ENCODE measurements at regions not wholly inside any gene's neighbourhood (a gene's known extent, or its start where the extent isn't known, plus 50 kb on each side); places are given as distances from the start of the nearest gene placed in this dataset.
"Not testable (repeated sequence)": the region's sequence is repeated elsewhere in the genome, so short reads cannot be mapped to it uniquely, and the experiment has no call there.

GRCh38 chr13:46498650-46499049 lies 54.3 kb upstream of the LRCH1 start:
- no peaks in the 10 kb centered on the region for H3K27me3 ChIP-seq (ENCODE audit: control insufficient read depth, insufficient read depth, low read length)
- no peaks in the 10 kb centered on the region for H3K36me3 ChIP-seq (ENCODE audit: control insufficient read depth, insufficient read depth, low read length)
- no peak for TF ChIP-seq CTCF (IDR thresholded peaks at IDR 0.05; ENCODE audit: insufficient read depth, low read length, poor library complexity, severe bottlenecking)
- H3K4me3 ChIP-seq (ENCODE audit: low read depth, low read length) = no peak overlapping the region
- DNase-seq (ENCODE audit: low read depth) = no peak

- Histone ChIP-seq H3K27me3 (ENCODE audit: control insufficient read depth, insufficient read depth, low read length) (no peaks in the 10 kb centered on the region), H3K36me3 (ENCODE audit: control insufficient read depth, insufficient read depth, low read length) (no peaks in the 10 kb centered on the region), H3K4me3 (ENCODE audit: low read depth, low read length) (no peak overlapping the region)
- no peak for DNase-seq (ENCODE audit: low read depth)
- TF ChIP-seq CTCF (IDR thresholded peaks at IDR 0.05; ENCODE audit: insufficient read depth, low read length, poor library complexity, severe bottlenecking) = no peak
Measured at GRCh38 chr13:46496086-46496485, 56.9 kb upstream of the LRCH1 start.

DNA sequence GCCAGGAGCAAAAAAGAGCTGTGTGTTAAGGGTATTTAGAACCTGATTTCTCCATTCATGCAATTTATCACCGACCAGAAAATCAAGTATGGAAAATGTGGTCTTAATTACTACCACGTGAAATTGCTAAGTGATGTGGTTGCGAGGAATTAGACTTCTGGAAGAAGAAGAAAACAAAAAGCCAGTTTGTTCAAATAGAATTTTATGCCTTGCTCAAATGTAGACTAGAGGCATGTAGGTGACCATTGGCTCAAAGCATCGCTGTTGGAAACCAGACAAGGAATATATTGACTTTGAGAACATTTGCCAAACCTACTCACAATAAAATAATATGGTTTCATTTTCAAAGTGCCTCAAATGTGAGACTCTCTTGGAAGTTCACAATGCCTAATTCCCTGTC lies 57.3 kb upstream of the LRCH1 start:
- Histone ChIP-seq H3K4me3 (ENCODE audit: low read depth, low read length) (no peak overlapping the region), H3K27me3 (ENCODE audit: control insufficient read depth, insufficient read depth, low read length) (no peaks in the 10 kb centered on the region), H3K36me3 (ENCODE audit: control insufficient read depth, insufficient read depth, low read length) (no peaks in the 10 kb centered on the region)
- TF ChIP-seq CTCF (IDR thresholded peaks at IDR 0.05; ENCODE audit: insufficient read depth, low read length, poor library complexity, severe bottlenecking) = no peak
- DNase-seq (ENCODE audit: low read depth) = no peak

- DNase-seq (ENCODE audit: low read depth) = no peak
- TF ChIP-seq CTCF (IDR thresholded peaks at IDR 0.05; ENCODE audit: insufficient read depth, low read length, poor library complexity, severe bottlenecking) = no peak
- H3K36me3 ChIP-seq (ENCODE audit: control insufficient read depth, insufficient read depth, low read length) = no peaks in the 10 kb centered on the region
- no peak overlapping the region for H3K4me3 ChIP-seq (ENCODE audit: low read depth, low read length)
- H3K27me3 ChIP-seq (ENCODE audit: control insufficient read depth, insufficient read depth, low read length) = no peaks in the 10 kb centered on the region
Measured at GRCh38 chr13:46495066-46495465, 57.9 kb upstream of the LRCH1 start.

GRCh38 chr13:46492946-46493345 lies 60.0 kb upstream of the LRCH1 start:
- Histone ChIP-seq H3K4me3 (ENCODE audit: low read depth, low read length) (no peak overlapping the region), H3K36me3 (ENCODE audit: control insufficient read depth, insufficient read depth, low read length) (no peaks in the 10 kb centered on the region), H3K27me3 (ENCODE audit: control insufficient read depth, insufficient read depth, low read length) (no peaks in the 10 kb centered on the region)
- DNase-seq (ENCODE audit: low read depth) = no peak
- TF ChIP-seq CTCF (IDR thresholded peaks at IDR 0.05; ENCODE audit: insufficient read depth, low read length, poor library complexity, severe bottlenecking) = peak; percentile 59

DNA sequence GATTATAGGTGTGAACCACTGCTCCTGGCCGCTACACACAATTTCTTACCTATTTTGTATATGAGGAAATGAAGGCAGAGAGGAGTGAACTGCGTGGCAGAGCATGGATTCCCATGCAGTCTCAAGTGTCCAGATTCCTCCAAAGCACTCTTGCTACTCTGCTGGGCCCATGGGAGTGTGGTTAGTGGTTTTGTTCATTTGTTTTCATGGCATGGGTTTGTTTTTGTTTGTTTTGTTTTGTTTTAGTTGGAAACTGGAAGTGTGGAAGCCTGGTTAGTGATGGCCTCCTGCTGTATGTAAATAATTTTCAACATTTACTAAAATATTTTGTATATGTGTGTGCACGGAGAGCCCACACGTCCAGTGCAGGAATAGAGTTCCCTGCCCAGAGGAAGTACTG lies 61.3 kb upstream of the LRCH1 start:
- no peak for DNase-seq (ENCODE audit: low read depth)
- H3K27me3 ChIP-seq (ENCODE audit: control insufficient read depth, insufficient read depth, low read length) = no peaks in the 10 kb centered on the region
- H3K4me3 ChIP-seq (ENCODE audit: low read depth, low read length) = no peak overlapping the region
- H3K36me3 ChIP-seq (ENCODE audit: control insufficient read depth, insufficient read depth, low read length) = no peaks in the 10 kb centered on the region
- TF ChIP-seq CTCF (IDR thresholded peaks at IDR 0.05; ENCODE audit: insufficient read depth, low read length, poor library complexity, severe bottlenecking) = no peak

DNA sequence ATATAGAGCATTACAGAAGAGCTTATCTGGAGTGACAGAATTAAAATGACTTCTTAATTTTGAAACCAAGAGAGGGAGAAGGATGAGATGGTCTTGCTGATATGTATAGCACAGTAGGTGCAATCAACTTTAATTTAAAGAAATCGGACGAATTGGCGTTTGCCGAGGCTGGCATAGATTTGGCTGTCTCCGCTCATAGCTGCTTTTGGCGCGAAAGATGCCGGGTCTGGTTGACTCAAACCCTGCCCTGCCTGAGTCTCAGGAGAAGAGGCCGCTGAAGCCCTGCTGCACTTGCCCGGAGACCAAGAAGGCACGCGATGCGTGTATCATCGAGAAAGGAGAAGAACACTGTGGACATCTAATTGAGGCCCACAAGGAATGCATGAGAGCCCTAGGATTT lies 62.3 kb upstream of the LRCH1 start:
- H3K36me3 ChIP-seq (ENCODE audit: control insufficient read depth, insufficient read depth, low read length); H3K27me3 ChIP-seq (ENCODE audit: control insufficient read depth, insufficient read depth, low read length); DNase-seq (ENCODE audit: low read depth); H3K4me3 ChIP-seq (ENCODE audit: low read depth, low read length): not testable (repeated sequence)

Measured in kidney epithelial cell (primary cell).